Esophagus squamous epithelium (tissue), 5 donors: ENCODE measurements at regions not wholly inside any gene's neighbourhood (a gene's known extent, or its start where the extent isn't known, plus 50 kb on each side); places are given as distances from the start of the nearest gene placed in this dataset.

ENCODE experiments used
- DNase-seq: peaks from one replicate; lab custom pipeline; 2025; lab: John Stamatoyannopoulos, UW
- H3K27ac ChIP-seq, 4 donors: fragments of 200-600 bp; sonication (generic); one replicate each; pipeline ENCODE4 v1.5.1; 2016 to 2019; ENCODE audit warnings: mild to moderate bottlenecking in 1 of 4
- H3K27me3 ChIP-seq, 4 donors: fragments of 200-600 bp; sonication (generic); 1 replicate in 3 of 4; 2 replicates in 1 of 4; pipeline versions ENCODE4 v1.5.1 to v1.6.0; 2017 to 2021; ENCODE audit warnings: antibody characterized with exemption in 1 of 4
- H3K36me3 ChIP-seq, 3 donors: fragments of 200-600 bp; sonication (generic); one replicate each; pipeline ENCODE4 v1.5.1; 2016 to 2019
- H3K4me1 ChIP-seq, 3 donors: fragments of 200-600 bp; sonication (generic); one replicate each; pipeline ENCODE4 v1.5.1; 2017 to 2019
- H3K4me3 ChIP-seq, 4 donors: fragments of 200-600 bp; sonication (generic); 1 replicate in 3 of 4; 2 replicates in 1 of 4; pipeline ENCODE4 v1.5.1; 2016 to 2019; ENCODE audit warnings: mild to moderate bottlenecking in 2 of 4, moderate library complexity in 1 of 4
- H3K9me3 ChIP-seq, 3 donors: fragments of 200-600 bp; sonication (generic); one replicate each; pipeline ENCODE4 v1.5.1; 2016 to 2019
- POLR2A ChIP-seq, 4 donors: fragments of 450-650 bp; IDR thresholded peaks; one replicate each; pipeline ENCODE4 v1.6.1; 2017; ENCODE audit warnings: antibody characterized with exemption in 4 of 4, mild to moderate bottlenecking in 4 of 4, moderate library complexity in 3 of 4
- WGBS, 2 donors: methylation state at CpG; one replicate each; pipeline ENCODE4 v1.1.5; 2018; 5-methylcytosine and 5-hydroxymethylcytosine counted together
- intact Hi-C: fragments of 100-400 bp; cut with DNase I; formaldehyde crosslinking; loops from one replicate; pipeline ENCODE4 v1.15.0; 2022
- TF ChIP-seq, protein P1 (sequence below), 6 experiments: fragments of 450-650 bp in 4 of 6; fragments of 200-600 bp in 2 of 6; sonication (generic) in 2 of 6; IDR thresholded peaks; one replicate each; pipeline ENCODE4 v1.5.1; 2016 to 2019; ENCODE audit warnings: antibody characterized with exemption in 6 of 6, mild to moderate bottlenecking in 4 of 6, moderate library complexity in 4 of 6
- donor health status: DM: yes; HTN: yes; CAD: no.

DNA sequence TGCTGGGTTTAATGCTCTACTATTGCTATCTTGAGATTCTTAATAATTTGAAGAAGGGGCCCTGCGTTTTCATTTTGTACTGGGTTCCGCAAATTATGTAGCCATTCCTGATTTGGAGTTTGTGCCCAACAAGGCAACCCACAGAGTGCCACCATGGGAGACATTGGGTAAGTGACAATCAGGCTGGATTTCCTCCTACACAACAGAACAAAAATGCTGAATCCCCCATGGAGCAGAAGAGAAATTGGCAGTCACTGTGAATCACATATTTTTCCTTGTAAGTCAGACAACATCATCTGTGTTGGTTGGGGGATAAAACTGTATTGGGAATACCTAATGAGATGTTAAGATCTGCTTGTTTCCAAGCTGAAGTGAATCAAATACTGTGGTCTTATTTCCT lies 80.9 kb downstream of the CNGA2 start:
- no peaks in the 10 kb centered on the region for H3K4me1 ChIP-seq
- H3K27me3 ChIP-seq = no peaks in the 10 kb centered on the region
- H3K4me3 ChIP-seq = no peak overlapping the region
- intact Hi-C loops = no loop called here
- no peak overlapping the region for H3K27ac ChIP-seq
- no peak for DNase-seq
- no peaks in the 10 kb centered on the region for H3K36me3 ChIP-seq
- TF ChIP-seq, protein P1, sequence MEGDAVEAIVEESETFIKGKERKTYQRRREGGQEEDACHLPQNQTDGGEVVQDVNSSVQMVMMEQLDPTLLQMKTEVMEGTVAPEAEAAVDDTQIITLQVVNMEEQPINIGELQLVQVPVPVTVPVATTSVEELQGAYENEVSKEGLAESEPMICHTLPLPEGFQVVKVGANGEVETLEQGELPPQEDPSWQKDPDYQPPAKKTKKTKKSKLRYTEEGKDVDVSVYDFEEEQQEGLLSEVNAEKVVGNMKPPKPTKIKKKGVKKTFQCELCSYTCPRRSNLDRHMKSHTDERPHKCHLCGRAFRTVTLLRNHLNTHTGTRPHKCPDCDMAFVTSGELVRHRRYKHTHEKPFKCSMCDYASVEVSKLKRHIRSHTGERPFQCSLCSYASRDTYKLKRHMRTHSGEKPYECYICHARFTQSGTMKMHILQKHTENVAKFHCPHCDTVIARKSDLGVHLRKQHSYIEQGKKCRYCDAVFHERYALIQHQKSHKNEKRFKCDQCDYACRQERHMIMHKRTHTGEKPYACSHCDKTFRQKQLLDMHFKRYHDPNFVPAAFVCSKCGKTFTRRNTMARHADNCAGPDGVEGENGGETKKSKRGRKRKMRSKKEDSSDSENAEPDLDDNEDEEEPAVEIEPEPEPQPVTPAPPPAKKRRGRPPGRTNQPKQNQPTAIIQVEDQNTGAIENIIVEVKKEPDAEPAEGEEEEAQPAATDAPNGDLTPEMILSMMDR (IDR thresholded peaks at IDR 0.05) = no peak
- no peak for TF ChIP-seq POLR2A (IDR thresholded peaks at IDR 0.05)
- no peaks in the 10 kb centered on the region for H3K9me3 ChIP-seq
- 61 to 94% methylated on average over 2 of the region's 2 CpGs for WGBS, 2 donors

- no peaks in the 10 kb centered on the region for H3K27me3 ChIP-seq
- no peak overlapping the region for H3K4me3 ChIP-seq
- 16 to 18% methylated on average over 2 of the region's 2 CpGs for WGBS, 2 donors
- no peaks in the 10 kb centered on the region for H3K9me3 ChIP-seq
- no peak for DNase-seq
- H3K4me1 ChIP-seq = peaks cover 0 to 10% (median 3%) of the 10 kb centered on the region in 3 donors
- no peaks in the 10 kb centered on the region for H3K36me3 ChIP-seq
- intact Hi-C loops = no loop called here
- no peak for TF ChIP-seq POLR2A (IDR thresholded peaks at IDR 0.05)
- TF ChIP-seq, protein P1 (IDR thresholded peaks at IDR 0.05) = no peak
- no peak overlapping the region for H3K27ac ChIP-seq
These were observed 82.4 kb downstream of the CNGA2 start for GRCh38 chrX:151816934-151817333.

GRCh38 chrX:151818828-151819227 lies 84.3 kb downstream of the CNGA2 start:
- H3K27ac ChIP-seq = no peak overlapping the region
- WGBS, 2 donors = 63 to 72% methylated on average over 2 of the region's 2 CpGs
- H3K36me3 ChIP-seq = no peaks in the 10 kb centered on the region
- no peak for DNase-seq
- H3K27me3 ChIP-seq = no peaks in the 10 kb centered on the region
- H3K4me3 ChIP-seq = no peak overlapping the region
- no peak for TF ChIP-seq POLR2A (IDR thresholded peaks at IDR 0.05)
- TF ChIP-seq, protein P1 (IDR thresholded peaks at IDR 0.05) = no peak
- no peaks in the 10 kb centered on the region for H3K9me3 ChIP-seq
- H3K4me1 ChIP-seq = peaks cover 0 to 11% (median 3%) of the 10 kb centered on the region in 3 donors
- intact Hi-C loops = no loop called here

DNA sequence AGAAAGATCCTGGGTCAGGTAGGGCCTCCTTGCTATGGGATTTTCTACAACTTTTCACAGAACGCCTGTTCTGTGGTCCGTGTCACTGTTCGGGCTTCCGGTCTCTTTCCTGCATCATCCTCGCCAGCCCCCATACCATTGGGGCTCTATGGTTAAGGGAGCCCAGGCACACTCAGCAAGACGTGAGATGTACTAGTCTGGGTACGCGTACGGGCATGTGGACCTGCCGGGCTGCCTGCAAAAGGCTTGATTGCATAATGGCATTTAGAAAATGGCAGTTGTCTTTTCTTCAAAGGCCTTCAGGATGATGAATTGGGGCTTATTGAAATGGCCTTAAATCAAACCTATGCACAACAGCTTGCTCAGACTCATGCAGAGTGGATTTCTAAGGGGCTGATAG lies 86.7 kb downstream of the CNGA2 start:
- peaks cover 0 to 24% (median 6%) of the 10 kb centered on the region in 3 donors for H3K4me1 ChIP-seq
- no peaks in the 10 kb centered on the region for H3K36me3 ChIP-seq
- no peak for DNase-seq
- no peaks in the 10 kb centered on the region for H3K9me3 ChIP-seq
- intact Hi-C loops = no loop called here
- H3K4me3 ChIP-seq = no peak overlapping the region
- no peak overlapping the region for H3K27ac ChIP-seq
- no peak for TF ChIP-seq POLR2A (IDR thresholded peaks at IDR 0.05)
- TF ChIP-seq, protein P1 (IDR thresholded peaks at IDR 0.05) = no peak
- no peaks in the 10 kb centered on the region for H3K27me3 ChIP-seq
- WGBS, 2 donors = 30 to 78% methylated on average over 2 to 9 of the region's 10 CpGs

DNA sequence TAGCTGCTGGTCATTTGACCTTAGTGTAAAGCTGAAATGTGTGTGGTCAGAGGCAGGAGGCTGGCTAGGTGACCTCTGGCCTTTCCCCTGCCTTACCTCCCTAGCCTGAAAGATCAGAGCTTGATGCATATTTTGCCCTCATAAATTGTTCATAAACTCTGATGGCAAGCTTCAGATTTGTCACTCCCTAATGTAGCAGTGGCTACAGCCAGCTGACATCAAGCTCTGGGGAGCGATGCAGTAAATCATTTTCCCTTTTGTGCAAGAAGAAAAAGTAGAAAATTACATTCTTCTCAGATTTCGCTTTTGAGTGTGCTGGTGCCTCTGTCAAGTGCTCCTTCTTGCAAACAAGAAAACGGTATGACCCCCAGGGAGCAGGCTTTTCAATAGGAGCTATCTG lies 87.7 kb upstream of the MAGEA4 start:
- Histone ChIP-seq H3K4me1 (peaks cover 0 to 27% (median 6%) of the 10 kb centered on the region in 3 donors), H3K9me3 (no peaks in the 10 kb centered on the region), H3K27me3 (no peaks in the 10 kb centered on the region), H3K36me3 (no peaks in the 10 kb centered on the region), H3K27ac (no peak overlapping the region), H3K4me3 (no peak overlapping the region)
- TF ChIP-seq, protein P1 (IDR thresholded peaks at IDR 0.05) = no peak
- no peak for TF ChIP-seq POLR2A (IDR thresholded peaks at IDR 0.05)
- DNase-seq = no peak
- 69 to 100% methylated on average over 1 to 3 of the region's 3 CpGs for WGBS, 2 donors
- intact Hi-C loops = no loop called here
